Activated CD4-positive, alpha-beta T cell treated with anti-CD3 and anti-CD28 coated beads, Interleukin-2, amount 10 ng/mL, durations not matched to agents 24 days and 14 days (primary cell): ENCODE measurements at regions not wholly inside any gene's neighbourhood (a gene's known extent, or its start where the extent isn't known, plus 50 kb on each side); places are given as distances from the start of the nearest gene placed in this dataset.

Experiments
- DNase-seq: peaks from one replicate; pipeline ENCODE4 v3.0.0; 2022
- H3K27ac Mint-ChIP-seq: one replicate; pipeline ENCODE4 v1.8.0; 2022; ENCODE audit warnings: mild to moderate bottlenecking, mixed read lengths
- H3K27me3 Mint-ChIP-seq: one replicate; pipeline ENCODE4 v1.8.0; 2022; ENCODE audit warnings: mixed read lengths
- H3K36me3 Mint-ChIP-seq: one replicate; pipeline ENCODE4 v1.8.0; 2022; ENCODE audit warnings: low read depth, mild to moderate bottlenecking, mixed read lengths
- H3K4me1 Mint-ChIP-seq: one replicate; pipeline ENCODE4 v1.8.0; 2021; ENCODE audit warnings: mixed read lengths
- H3K4me3 Mint-ChIP-seq: one replicate; pipeline ENCODE4 v1.8.0; 2022; ENCODE audit warnings: mild to moderate bottlenecking, moderate library complexity, mixed read lengths
- H3K9me3 Mint-ChIP-seq: one replicate; pipeline ENCODE4 v1.8.0; 2021; ENCODE audit warnings: mixed read lengths
- intact Hi-C: fragments of 100-400 bp; cut with micrococcal nuclease; formaldehyde crosslinking; loops from one replicate; pipeline ENCODE4 v1.15.1; 2023

GRCh38 chr9:79170643-79171042 is 401.1 kb upstream of the TLE4 start:
- Mint-ChIP-seq H3K4me1 (no peaks in the 10 kb centered on the region), H3K27ac (no peak overlapping the region), H3K27me3 (no peaks in the 10 kb centered on the region), H3K9me3 (no peaks in the 10 kb centered on the region), H3K36me3 (no peaks in the 10 kb centered on the region), H3K4me3 (no peak overlapping the region)
- intact Hi-C loops, result no loop called here
- DNase-seq, result no peak

GRCh38 chr9:79173932-79174331 is 397.8 kb upstream of the TLE4 start:
- intact Hi-C loops, result no loop called here
- Mint-ChIP-seq H3K36me3 (no peaks in the 10 kb centered on the region), H3K27me3 (no peaks in the 10 kb centered on the region), H3K9me3 (no peaks in the 10 kb centered on the region), H3K4me3 (no peak overlapping the region), H3K27ac (no peak overlapping the region), H3K4me1 (no peaks in the 10 kb centered on the region)
- no peak for DNase-seq

GRCh38 chr9:79176014-79176697 is 395.6 kb upstream of the TLE4 start:
- no peak for DNase-seq
- H3K36me3 Mint-ChIP-seq, result no peaks in the 10 kb centered on the region

GRCh38 chr9:79184831-79185230 is 386.9 kb upstream of the TLE4 start:
- H3K4me1 Mint-ChIP-seq, result no peaks in the 10 kb centered on the region
- DNase-seq, result no peak
- H3K27ac Mint-ChIP-seq, result no peak overlapping the region
- intact Hi-C loops, result no loop called here
- H3K9me3 Mint-ChIP-seq, result no peaks in the 10 kb centered on the region
- H3K4me3 Mint-ChIP-seq, result no peak overlapping the region
- H3K36me3 Mint-ChIP-seq, result no peaks in the 10 kb centered on the region
- H3K27me3 Mint-ChIP-seq, result no peaks in the 10 kb centered on the region

More at GRCh38 chr9:79176014-79176697, 395.6 kb upstream of the TLE4 start:
- Mint-ChIP-seq H3K4me1 (no peaks in the 10 kb centered on the region), H3K27me3 (no peaks in the 10 kb centered on the region), H3K4me3 (no peak overlapping the region), H3K9me3 (no peaks in the 10 kb centered on the region), H3K27ac (no peak overlapping the region)
- intact Hi-C loops, result no loop called here

- no peak for DNase-seq
- no peaks in the 10 kb centered on the region for H3K9me3 Mint-ChIP-seq
- no peaks in the 10 kb centered on the region for H3K4me1 Mint-ChIP-seq
- H3K4me3 Mint-ChIP-seq, result no peak overlapping the region
- intact Hi-C loops, result no loop called here
- no peak overlapping the region for H3K27ac Mint-ChIP-seq
- no peaks in the 10 kb centered on the region for H3K27me3 Mint-ChIP-seq
- no peaks in the 10 kb centered on the region for H3K36me3 Mint-ChIP-seq
Measured at GRCh38 chr9:79185866-79186265, 385.9 kb upstream of the TLE4 start.

- H3K36me3 Mint-ChIP-seq, result no peaks in the 10 kb centered on the region
- DNase-seq, result no peak
- H3K4me1 Mint-ChIP-seq, result no peaks in the 10 kb centered on the region
- H3K27ac Mint-ChIP-seq, result no peak overlapping the region
- intact Hi-C loops, result no loop called here
- H3K27me3 Mint-ChIP-seq, result no peaks in the 10 kb centered on the region
- no peak overlapping the region for H3K4me3 Mint-ChIP-seq
- no peaks in the 10 kb centered on the region for H3K9me3 Mint-ChIP-seq
Measured at GRCh38 chr9:79189511-79189924, 382.2 kb upstream of the TLE4 start.

- H3K4me1 Mint-ChIP-seq, result no peaks in the 10 kb centered on the region
- H3K4me3 Mint-ChIP-seq, result no peak overlapping the region
- no peaks in the 10 kb centered on the region for H3K27me3 Mint-ChIP-seq
- no peak overlapping the region for H3K27ac Mint-ChIP-seq
- H3K9me3 Mint-ChIP-seq, result no peaks in the 10 kb centered on the region
- no peaks in the 10 kb centered on the region for H3K36me3 Mint-ChIP-seq
- intact Hi-C loops, result no loop called here
- no peak for DNase-seq
Measured at GRCh38 chr9:79193001-79193400, 378.8 kb upstream of the TLE4 start.

- no peak overlapping the region for H3K4me3 Mint-ChIP-seq
Measured at GRCh38 chr9:79193501-79194223, 378.1 kb upstream of the TLE4 start.

GRCh38 chr9:79195879-79196278 is 375.9 kb upstream of the TLE4 start:
- Mint-ChIP-seq H3K36me3 (no peaks in the 10 kb centered on the region), H3K27ac (no peak overlapping the region), H3K9me3 (no peaks in the 10 kb centered on the region), H3K27me3 (no peaks in the 10 kb centered on the region), H3K4me1 (no peaks in the 10 kb centered on the region), H3K4me3 (no peak overlapping the region)
- intact Hi-C loops, result no loop called here
- no peak for DNase-seq

More at GRCh38 chr9:79193501-79194223, 378.1 kb upstream of the TLE4 start:
- no peaks in the 10 kb centered on the region for H3K9me3 Mint-ChIP-seq
- DNase-seq, result no peak
- no peak overlapping the region for H3K27ac Mint-ChIP-seq
- H3K4me1 Mint-ChIP-seq, result no peaks in the 10 kb centered on the region
- H3K36me3 Mint-ChIP-seq, result no peaks in the 10 kb centered on the region
- intact Hi-C loops, result no loop called here
- no peaks in the 10 kb centered on the region for H3K27me3 Mint-ChIP-seq

GRCh38 chr9:79196606-79197005 is 375.2 kb upstream of the TLE4 start:
- Mint-ChIP-seq H3K9me3 (no peaks in the 10 kb centered on the region), H3K36me3 (no peaks in the 10 kb centered on the region), H3K4me1 (no peaks in the 10 kb centered on the region), H3K27me3 (no peaks in the 10 kb centered on the region), H3K27ac (no peak overlapping the region), H3K4me3 (no peak overlapping the region)
- DNase-seq, result no peak
- intact Hi-C loops, result no loop called here

- H3K9me3 Mint-ChIP-seq, result no peaks in the 10 kb centered on the region
- no peak overlapping the region for H3K27ac Mint-ChIP-seq
- no peaks in the 10 kb centered on the region for H3K27me3 Mint-ChIP-seq
- no peaks in the 10 kb centered on the region for H3K36me3 Mint-ChIP-seq
- H3K4me1 Mint-ChIP-seq, result no peaks in the 10 kb centered on the region
- H3K4me3 Mint-ChIP-seq, result no peak overlapping the region
- DNase-seq, result no peak
- intact Hi-C loops, result no loop called here
Measured at GRCh38 chr9:79200336-79200735, 371.4 kb upstream of the TLE4 start.

- H3K9me3 Mint-ChIP-seq, result no peaks in the 10 kb centered on the region
- no peaks in the 10 kb centered on the region for H3K36me3 Mint-ChIP-seq
Measured at GRCh38 chr9:79201636-79202035, 370.1 kb upstream of the TLE4 start.

GRCh38 chr9:79208791-79209396 is 362.9 kb upstream of the TLE4 start:
- H3K27ac Mint-ChIP-seq, result no peak overlapping the region
- intact Hi-C loops, result no loop called here
- H3K36me3 Mint-ChIP-seq, result no peaks in the 10 kb centered on the region
- H3K27me3 Mint-ChIP-seq, result no peaks in the 10 kb centered on the region
- no peak for DNase-seq
- H3K4me1 Mint-ChIP-seq, result no peaks in the 10 kb centered on the region
- H3K4me3 Mint-ChIP-seq, result no peak overlapping the region
- no peaks in the 10 kb centered on the region for H3K9me3 Mint-ChIP-seq

More at GRCh38 chr9:79201636-79202035, 370.1 kb upstream of the TLE4 start:
- H3K4me1 Mint-ChIP-seq, result no peaks in the 10 kb centered on the region
- intact Hi-C loops, result no loop called here
- no peak overlapping the region for H3K4me3 Mint-ChIP-seq
- no peaks in the 10 kb centered on the region for H3K27me3 Mint-ChIP-seq
- no peak for DNase-seq
- H3K27ac Mint-ChIP-seq, result no peak overlapping the region

- DNase-seq, result no peak
- H3K36me3 Mint-ChIP-seq, result no peaks in the 10 kb centered on the region
- no peak overlapping the region for H3K4me3 Mint-ChIP-seq
- no peaks in the 10 kb centered on the region for H3K4me1 Mint-ChIP-seq
- H3K27me3 Mint-ChIP-seq, result no peaks in the 10 kb centered on the region
- H3K27ac Mint-ChIP-seq, result no peak overlapping the region
- intact Hi-C loops, result no loop called here
- H3K9me3 Mint-ChIP-seq, result no peaks in the 10 kb centered on the region
Measured at GRCh38 chr9:79210541-79211243, 361.1 kb upstream of the TLE4 start.
